GM13976 (cell line): ENCODE measurements at regions not wholly inside any gene's neighbourhood (a gene's known extent, or its start where the extent isn't known, plus 50 kb on each side); places are given as distances from the start of the nearest gene placed in this dataset.

ENCODE experiments used
- DNase-seq: peaks from one replicate; pipeline ENCODE4 v3.0.0; 2012; ENCODE audit warnings: low spot score
- in situ Hi-C: fragments of 300-500 bp; cut with MboI; formaldehyde crosslinking; loops from one replicate; pipeline ENCODE4 v1.12.0; 2022; ENCODE audit warnings: low sequenced_read_pairs, mixed read lengths, inconsistent platforms; ENCODE audit not compliant: unreplicated experiment
- TF ChIP-seq, protein P1 (sequence below): IDR thresholded peaks from 2 replicates; pipeline ENCODE4 v1.5.1; 2012; ENCODE audit warnings: borderline replicate concordance, mild to moderate bottlenecking; ENCODE audit not compliant: insufficient read depth; ENCODE audit errors: extremely low read depth, missing control alignments, control extremely low read depth

DNA sequence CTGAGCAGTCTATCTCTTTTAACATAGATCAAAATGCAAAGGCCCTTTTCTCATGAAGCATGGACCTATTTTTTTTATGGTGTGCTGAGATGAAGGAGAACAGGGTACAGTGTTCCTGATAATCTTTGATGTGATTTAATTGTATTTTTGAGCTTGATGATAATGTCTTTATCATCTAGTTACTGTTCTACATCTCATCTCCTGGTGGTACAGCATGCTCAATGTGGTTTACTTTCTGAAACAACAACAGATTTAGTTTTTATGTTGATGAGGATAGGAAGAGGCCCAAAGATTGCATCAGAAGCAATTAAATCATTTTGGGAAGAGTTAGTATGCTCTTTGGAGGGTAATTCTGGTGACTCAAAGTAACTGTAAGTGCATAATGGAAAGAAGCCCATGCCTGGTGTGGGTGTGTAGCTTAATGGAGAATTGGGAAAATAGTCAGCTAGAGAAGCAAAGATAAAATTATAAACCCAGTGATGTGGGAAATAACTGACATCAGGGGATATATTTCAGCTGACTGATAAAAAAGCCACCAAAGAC lies 123.0 kb upstream of the KCNN2 start:
- in situ Hi-C loops = no loop called here
- DNase-seq = no peak
- TF ChIP-seq, protein P1, sequence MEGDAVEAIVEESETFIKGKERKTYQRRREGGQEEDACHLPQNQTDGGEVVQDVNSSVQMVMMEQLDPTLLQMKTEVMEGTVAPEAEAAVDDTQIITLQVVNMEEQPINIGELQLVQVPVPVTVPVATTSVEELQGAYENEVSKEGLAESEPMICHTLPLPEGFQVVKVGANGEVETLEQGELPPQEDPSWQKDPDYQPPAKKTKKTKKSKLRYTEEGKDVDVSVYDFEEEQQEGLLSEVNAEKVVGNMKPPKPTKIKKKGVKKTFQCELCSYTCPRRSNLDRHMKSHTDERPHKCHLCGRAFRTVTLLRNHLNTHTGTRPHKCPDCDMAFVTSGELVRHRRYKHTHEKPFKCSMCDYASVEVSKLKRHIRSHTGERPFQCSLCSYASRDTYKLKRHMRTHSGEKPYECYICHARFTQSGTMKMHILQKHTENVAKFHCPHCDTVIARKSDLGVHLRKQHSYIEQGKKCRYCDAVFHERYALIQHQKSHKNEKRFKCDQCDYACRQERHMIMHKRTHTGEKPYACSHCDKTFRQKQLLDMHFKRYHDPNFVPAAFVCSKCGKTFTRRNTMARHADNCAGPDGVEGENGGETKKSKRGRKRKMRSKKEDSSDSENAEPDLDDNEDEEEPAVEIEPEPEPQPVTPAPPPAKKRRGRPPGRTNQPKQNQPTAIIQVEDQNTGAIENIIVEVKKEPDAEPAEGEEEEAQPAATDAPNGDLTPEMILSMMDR = no peak

DNA sequence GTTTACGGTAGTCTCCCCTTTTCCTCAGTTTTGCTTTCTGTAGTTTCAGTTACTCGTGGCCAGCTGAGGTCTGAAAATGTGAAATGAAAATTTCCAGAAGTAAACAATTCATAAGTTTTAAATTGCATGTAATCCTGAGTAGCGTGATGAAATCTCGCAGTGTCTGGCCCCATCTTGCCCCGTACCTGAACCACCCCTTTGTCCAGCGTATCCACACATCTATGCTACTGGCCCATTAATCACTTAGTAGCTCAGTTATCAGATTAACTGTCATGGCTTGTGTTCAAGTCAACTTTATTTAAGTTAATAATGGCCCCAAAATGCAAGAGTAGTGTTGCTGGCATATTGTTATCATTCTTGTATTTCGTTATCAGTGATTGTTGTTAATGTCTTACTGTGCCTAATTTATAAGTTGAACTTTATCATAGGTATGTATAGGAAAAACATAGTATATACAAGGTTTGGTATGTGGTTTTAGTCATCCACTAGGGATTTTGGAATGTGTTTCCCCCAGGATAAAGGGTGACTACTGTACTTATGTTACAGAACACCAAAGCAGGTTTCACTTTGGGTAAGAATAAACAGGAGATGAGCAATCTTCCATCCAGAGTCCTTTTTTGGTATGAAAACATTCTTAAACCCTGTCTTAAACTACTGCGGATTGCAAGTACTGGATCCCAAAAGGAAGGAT lies 118.4 kb upstream of the KCNN2 start:
- in situ Hi-C loops = no loop called here
- no peak for DNase-seq
- TF ChIP-seq, protein P1 = no peak

DNA sequence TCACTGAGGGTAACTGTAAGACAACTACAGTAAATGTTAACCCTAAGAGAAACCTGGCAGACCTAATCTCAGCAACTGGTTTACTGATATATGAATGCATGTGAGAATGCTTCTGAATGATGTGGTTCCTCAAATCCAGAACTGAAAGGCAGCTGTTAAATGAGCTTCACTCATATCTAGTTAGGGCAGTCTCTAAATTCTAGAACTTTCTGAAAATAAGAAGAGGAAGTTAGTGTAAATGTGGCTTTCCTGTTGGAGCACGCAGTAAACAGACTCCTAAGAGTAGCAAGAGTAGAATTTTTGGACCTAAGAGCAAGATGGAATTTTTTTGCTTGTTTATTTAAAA lies 117.9 kb upstream of the KCNN2 start:
- DNase-seq = no peak
- in situ Hi-C loops = no loop called here
- TF ChIP-seq, protein P1 = no peak

DNA sequence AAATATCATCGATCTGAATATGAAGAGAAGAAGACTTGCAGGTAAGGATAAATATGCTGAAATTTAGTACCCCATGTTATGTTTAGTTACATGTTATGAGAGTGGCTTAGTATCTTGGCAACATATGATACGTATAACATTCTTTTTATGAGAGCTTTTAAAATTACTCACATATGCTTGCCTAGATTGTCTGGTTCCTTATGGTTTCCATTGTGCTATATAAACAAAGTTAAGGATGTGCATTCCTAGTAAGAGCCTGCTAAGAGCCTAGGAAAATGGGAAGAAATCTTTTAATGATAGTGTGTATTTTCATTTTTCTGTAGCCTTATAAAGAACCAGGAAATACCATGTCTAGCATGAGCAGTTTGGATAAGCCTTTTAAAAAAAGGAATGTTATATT lies 112.0 kb upstream of the KCNN2 start:
- in situ Hi-C loops = no loop called here
- DNase-seq = no peak

DNA sequence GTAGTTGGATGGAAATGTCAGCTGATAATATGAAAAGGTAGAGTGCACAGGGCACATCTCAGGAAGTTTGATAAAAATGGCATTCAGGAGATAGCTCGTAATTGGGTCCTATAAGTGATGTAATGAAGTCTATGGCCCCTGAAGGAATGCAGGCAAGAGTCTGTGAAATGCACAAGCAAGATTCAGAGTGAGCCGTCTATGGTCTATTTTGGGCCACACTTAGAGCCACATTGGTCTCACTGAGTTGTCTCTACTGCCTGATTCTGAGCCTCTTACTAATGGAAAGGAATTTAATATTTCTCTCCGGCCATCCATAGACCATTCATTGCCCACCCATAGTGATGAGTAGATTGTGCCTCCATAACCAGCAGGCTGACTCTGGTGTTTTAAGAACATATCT lies 111.3 kb upstream of the KCNN2 start:
- in situ Hi-C loops = no loop called here
- TF ChIP-seq, protein P1 = no peak
- no peak for DNase-seq

More for the DNA sequence above, 112.0 kb upstream of the KCNN2 start:
- TF ChIP-seq, protein P1 = no peak

DNA sequence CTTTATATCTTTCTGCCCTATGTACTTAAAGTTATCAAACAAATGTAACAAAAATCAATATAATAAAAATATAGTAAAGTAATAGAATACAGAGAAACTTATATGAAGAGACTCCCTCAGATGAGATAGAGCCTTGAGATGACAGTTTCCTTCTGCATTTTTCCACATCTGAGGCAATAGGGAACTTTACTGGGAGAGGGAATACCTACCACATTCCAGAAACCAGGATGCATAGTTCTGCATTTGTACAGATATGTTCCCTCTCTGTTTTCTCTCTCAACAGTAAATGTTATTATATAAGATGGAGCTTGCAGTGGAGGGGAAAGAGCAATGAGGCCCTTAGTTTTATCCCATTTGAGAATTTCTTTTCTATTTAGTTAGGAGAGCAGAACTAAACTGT lies 109.6 kb upstream of the KCNN2 start:
- TF ChIP-seq, protein P1 = no peak
- in situ Hi-C loops = no loop called here
- no peak for DNase-seq
